Colonic mucosa (tissue), 4 donors: ENCODE measurements at regions not wholly inside any gene's neighbourhood (a gene's known extent, or its start where the extent isn't known, plus 50 kb on each side); places are given as distances from the start of the nearest gene placed in this dataset.

Source experiments
- DNase-seq: peaks from one replicate; pipeline ENCODE4 v3.0.0-alpha.2; 2020
- H3K27ac ChIP-seq: fragments of 200-600 bp; one replicate; pipeline ENCODE4 v1.8.0; 2021
- H3K27me3 ChIP-seq: fragments of 200-600 bp; one replicate; pipeline ENCODE4 v1.8.0; 2021
- H3K36me3 ChIP-seq: fragments of 200-600 bp; one replicate; pipeline ENCODE4 v1.8.0; 2021
- H3K4me1 ChIP-seq: fragments of 200-600 bp; one replicate; pipeline ENCODE4 v1.8.0; 2021; ENCODE audit warnings: mild to moderate bottlenecking
- H3K4me3 ChIP-seq: fragments of 200-600 bp; one replicate; pipeline ENCODE4 v1.8.0; 2021
- H3K9ac ChIP-seq, 2 donors: one replicate each; pipeline ENCODE4 v1.7.0; 2013; ENCODE audit warnings: control low read depth in 2 of 2, low read depth in 2 of 2, low read length in 2 of 2
- H3K9me3 ChIP-seq: fragments of 200-600 bp; one replicate; pipeline ENCODE4 v1.8.0; 2021
- CTCF ChIP-seq: fragments of 200-600 bp; IDR thresholded peaks from one replicate; pipeline ENCODE4 v1.8.0; 2022; ENCODE audit warnings: antibody characterized with exemption, mild to moderate bottlenecking
- intact Hi-C: fragments of 100-400 bp; cut with DNase I; formaldehyde crosslinking; loops from one replicate; pipeline ENCODE4 v1.14.1; 2022
- donor health status: healthy.
- donor health status: DM: no; HTN: no; CAD: no.
- donor health status: DM: no; HTN: no; CAD: no.

GRCh38 chr18:71837547-71837946, 706.6 kb downstream of the CBLN2 start:
- H3K9me3 ChIP-seq, result no peaks in the 10 kb centered on the region
- DNase-seq, result no peak
- no peaks in the 10 kb centered on the region for H3K36me3 ChIP-seq
- H3K9ac ChIP-seq, result no peak overlapping the region
- H3K4me1 ChIP-seq, result no peaks in the 10 kb centered on the region
- H3K27me3 ChIP-seq, result no peaks in the 10 kb centered on the region
- H3K27ac ChIP-seq, result no peak overlapping the region
- TF ChIP-seq CTCF, result no peak
- H3K4me3 ChIP-seq, result no peak overlapping the region
- intact Hi-C loops, result no loop called here

- Histone ChIP-seq H3K27me3 (no peaks in the 10 kb centered on the region), H3K9ac (no peak overlapping the region), H3K4me1 (no peaks in the 10 kb centered on the region), H3K27ac (no peak overlapping the region), H3K36me3 (no peaks in the 10 kb centered on the region), H3K4me3 (no peak overlapping the region), H3K9me3 (no peaks in the 10 kb centered on the region)
- no peak for TF ChIP-seq CTCF
- intact Hi-C loops, result no loop called here
- no peak for DNase-seq
Observed at GRCh38 chr18:71832946-71833617, 711.1 kb downstream of the CBLN2 start.

- Histone ChIP-seq H3K4me3 (no peak overlapping the region), H3K4me1 (no peaks in the 10 kb centered on the region), H3K9ac (no peak overlapping the region), H3K36me3 (no peaks in the 10 kb centered on the region), H3K9me3 (no peaks in the 10 kb centered on the region), H3K27me3 (no peaks in the 10 kb centered on the region), H3K27ac (no peak overlapping the region)
- intact Hi-C loops, result no loop called here
- TF ChIP-seq CTCF, result no peak
- DNase-seq, result no peak
Observed at GRCh38 chr18:71831039-71831438, 713.1 kb downstream of the CBLN2 start.

GRCh38 chr18:71827301-71827700, 716.8 kb downstream of the CBLN2 start:
- H3K4me3 ChIP-seq, result no peak overlapping the region
- DNase-seq, result no peak
- no peaks in the 10 kb centered on the region for H3K36me3 ChIP-seq
- intact Hi-C loops, result no loop called here
- H3K27me3 ChIP-seq, result no peaks in the 10 kb centered on the region
- no peak for TF ChIP-seq CTCF
- no peak overlapping the region for H3K9ac ChIP-seq
- no peak overlapping the region for H3K27ac ChIP-seq
- H3K9me3 ChIP-seq, result no peaks in the 10 kb centered on the region
- H3K4me1 ChIP-seq, result no peaks in the 10 kb centered on the region

- Histone ChIP-seq H3K9me3 (no peaks in the 10 kb centered on the region), H3K4me1 (no peaks in the 10 kb centered on the region), H3K27ac (no peak overlapping the region), H3K9ac (no peak overlapping the region), H3K36me3 (no peaks in the 10 kb centered on the region), H3K27me3 (no peaks in the 10 kb centered on the region), H3K4me3 (no peak overlapping the region)
- intact Hi-C loops, result no loop called here
- DNase-seq, result no peak
- TF ChIP-seq CTCF, result no peak
Observed at GRCh38 chr18:71815305-71815704, 728.8 kb downstream of the CBLN2 start.
